Calu3 (cell line): ENCODE measurements at regions not wholly inside any gene's neighbourhood (a gene's known extent, or its start where the extent isn't known, plus 50 kb on each side); places are given as distances from the start of the nearest gene placed in this dataset.

ENCODE experiments used
- BruUV-seq: library from RNA; stranded (reverse); fragments of 400-500 nt; replicated peaks from 2 replicates; lab custom pipeline; 2021; lab: Mats Ljungman, UMichigan
- CTCF ChIA-PET: fragments of 300-600 bp; sonication (Branson Sonifier 250); formaldehyde crosslinking; loops from one replicate; lab custom pipeline; 2022; ENCODE audit warnings: antibody characterized with exemption; lab: Charles Lee
- DNase-seq: peaks from one replicate; pipeline ENCODE4 v3.0.0; 2022
- H3K27ac Mint-ChIP-seq: one replicate; pipeline ENCODE4 v1.8.0; 2022; ENCODE audit warnings: mixed read lengths; ENCODE audit not compliant: unreplicated experiment
- H3K27me3 Mint-ChIP-seq: one replicate; pipeline ENCODE4 v1.8.0; 2022; ENCODE audit warnings: mixed read lengths; ENCODE audit not compliant: unreplicated experiment
- H3K36me3 Mint-ChIP-seq: one replicate; pipeline ENCODE4 v1.8.0; 2022; ENCODE audit warnings: mild to moderate bottlenecking, moderate library complexity, mixed read lengths; ENCODE audit not compliant: insufficient read depth, unreplicated experiment
- H3K4me1 Mint-ChIP-seq: one replicate; pipeline ENCODE4 v1.8.0; 2022; ENCODE audit warnings: mild to moderate bottlenecking, low read depth, mixed read lengths; ENCODE audit not compliant: unreplicated experiment
- H3K4me3 Mint-ChIP-seq: one replicate; pipeline ENCODE4 v1.8.0; 2022; ENCODE audit warnings: mild to moderate bottlenecking, low read depth, moderate library complexity, mixed read lengths; ENCODE audit not compliant: unreplicated experiment
- H3K9me3 Mint-ChIP-seq: one replicate; pipeline ENCODE4 v1.8.0; 2022; ENCODE audit warnings: low read depth, mixed read lengths; ENCODE audit not compliant: unreplicated experiment
- intact Hi-C: fragments of 100-400 bp; cut with micrococcal nuclease; formaldehyde crosslinking; loops from one replicate; pipeline ENCODE4 v1.10.0; 2022; ENCODE audit not compliant: unreplicated experiment
- TF ChIP-seq, protein P1 (sequence below): fragments of 200-600 bp; IDR thresholded peaks from one replicate; pipeline ENCODE4 v1.8.0; 2022; ENCODE audit warnings: antibody characterized with exemption; ENCODE audit not compliant: unreplicated experiment

GRCh38 chr6:170464524-170464979 is 88.6 kb downstream of the PSMB1 start:
- no peaks in the 10 kb centered on the region for H3K36me3 Mint-ChIP-seq
- TF ChIP-seq, protein P1, sequence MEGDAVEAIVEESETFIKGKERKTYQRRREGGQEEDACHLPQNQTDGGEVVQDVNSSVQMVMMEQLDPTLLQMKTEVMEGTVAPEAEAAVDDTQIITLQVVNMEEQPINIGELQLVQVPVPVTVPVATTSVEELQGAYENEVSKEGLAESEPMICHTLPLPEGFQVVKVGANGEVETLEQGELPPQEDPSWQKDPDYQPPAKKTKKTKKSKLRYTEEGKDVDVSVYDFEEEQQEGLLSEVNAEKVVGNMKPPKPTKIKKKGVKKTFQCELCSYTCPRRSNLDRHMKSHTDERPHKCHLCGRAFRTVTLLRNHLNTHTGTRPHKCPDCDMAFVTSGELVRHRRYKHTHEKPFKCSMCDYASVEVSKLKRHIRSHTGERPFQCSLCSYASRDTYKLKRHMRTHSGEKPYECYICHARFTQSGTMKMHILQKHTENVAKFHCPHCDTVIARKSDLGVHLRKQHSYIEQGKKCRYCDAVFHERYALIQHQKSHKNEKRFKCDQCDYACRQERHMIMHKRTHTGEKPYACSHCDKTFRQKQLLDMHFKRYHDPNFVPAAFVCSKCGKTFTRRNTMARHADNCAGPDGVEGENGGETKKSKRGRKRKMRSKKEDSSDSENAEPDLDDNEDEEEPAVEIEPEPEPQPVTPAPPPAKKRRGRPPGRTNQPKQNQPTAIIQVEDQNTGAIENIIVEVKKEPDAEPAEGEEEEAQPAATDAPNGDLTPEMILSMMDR, result no peak
- no peak overlapping the region for H3K4me3 Mint-ChIP-seq
- DNase-seq, result no peak
- H3K27me3 Mint-ChIP-seq, result peaks cover 18% of the 10 kb centered on the region
- no peaks in the 10 kb centered on the region for H3K9me3 Mint-ChIP-seq
- no TSS peak for BruUV-seq
- CTCF ChIA-PET, result no interaction called here
- intact Hi-C loops, result no loop called here
- no peaks in the 10 kb centered on the region for H3K4me1 Mint-ChIP-seq
- H3K27ac Mint-ChIP-seq, result no peak overlapping the region

DNA sequence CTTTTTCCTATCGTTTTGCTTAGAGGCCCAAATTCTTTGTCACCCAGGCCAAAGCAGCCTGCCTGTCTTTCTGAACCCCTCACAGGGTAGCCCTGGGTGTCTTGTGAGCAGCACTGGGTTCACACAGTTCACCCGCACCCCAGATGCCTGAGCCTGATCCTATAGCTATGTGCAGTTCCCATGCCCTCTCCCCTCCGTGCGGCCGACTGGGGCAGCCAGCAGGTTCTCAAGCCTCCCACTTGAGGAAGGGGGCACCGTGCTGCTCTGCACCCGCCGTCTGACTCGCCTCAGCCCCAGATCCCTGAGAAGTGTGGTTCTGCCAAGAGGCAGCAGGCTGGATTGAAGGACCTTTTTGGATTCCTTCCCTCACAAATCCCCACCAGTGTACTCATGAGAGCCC is 89.0 kb downstream of the PSMB1 start:
- no TSS peak for BruUV-seq
- H3K27me3 Mint-ChIP-seq, result peaks cover 18% of the 10 kb centered on the region
- H3K36me3 Mint-ChIP-seq, result no peaks in the 10 kb centered on the region
- CTCF ChIA-PET, result no interaction called here
- H3K9me3 Mint-ChIP-seq, result no peaks in the 10 kb centered on the region
- no peak overlapping the region for H3K27ac Mint-ChIP-seq
- intact Hi-C loops, result no loop called here
- DNase-seq, result no peak
- H3K4me3 Mint-ChIP-seq, result no peak overlapping the region
- TF ChIP-seq, protein P1, result no peak
- no peaks in the 10 kb centered on the region for H3K4me1 Mint-ChIP-seq

DNA sequence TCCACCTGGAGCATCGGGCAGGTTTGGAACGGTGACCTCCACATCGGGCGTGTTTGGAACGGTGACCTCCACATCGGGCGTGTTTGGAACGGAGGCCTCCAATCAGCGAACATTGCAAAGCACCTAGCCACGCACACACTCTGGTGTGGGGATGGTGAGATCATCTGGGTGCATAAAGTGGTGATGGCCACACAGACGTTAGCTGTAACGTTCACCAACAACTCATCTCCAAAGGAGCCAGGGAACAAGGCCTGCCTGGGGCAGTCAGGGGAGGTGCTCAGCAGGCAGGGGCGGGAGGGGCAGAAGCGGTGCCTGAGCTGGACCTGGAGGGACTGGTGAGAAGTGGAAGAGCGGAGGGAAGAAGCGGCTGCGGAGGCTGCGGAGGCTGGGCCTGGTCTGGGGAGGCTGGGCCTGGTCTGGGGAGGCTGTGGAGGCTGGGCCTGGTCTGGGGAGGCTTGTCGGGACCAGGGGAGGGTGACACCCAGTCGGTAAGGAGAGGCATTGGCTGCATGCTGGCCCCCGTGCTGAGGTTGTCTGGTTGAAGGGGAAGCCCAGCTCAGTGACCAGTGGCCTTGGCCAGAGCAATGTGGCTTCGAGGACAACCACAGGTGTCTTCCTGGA is 89.9 kb downstream of the PSMB1 start:
- no peaks in the 10 kb centered on the region for H3K36me3 Mint-ChIP-seq
- no peak overlapping the region for H3K27ac Mint-ChIP-seq
- intact Hi-C loops, result no loop called here
- CTCF ChIA-PET, result no interaction called here
- H3K27me3 Mint-ChIP-seq, result peaks cover 18% of the 10 kb centered on the region
- TF ChIP-seq, protein P1, result no peak
- H3K9me3 Mint-ChIP-seq, result no peaks in the 10 kb centered on the region
- H3K4me3 Mint-ChIP-seq, result no peak overlapping the region
- no TSS peak for BruUV-seq
- DNase-seq, result no peak
- H3K4me1 Mint-ChIP-seq, result no peaks in the 10 kb centered on the region

GRCh38 chr6:170462366-170463020 is 90.6 kb downstream of the PSMB1 start:
- no peak for DNase-seq
- H3K27me3 Mint-ChIP-seq, result peaks cover 18% of the 10 kb centered on the region
- no peaks in the 10 kb centered on the region for H3K36me3 Mint-ChIP-seq
- H3K4me1 Mint-ChIP-seq, result no peaks in the 10 kb centered on the region
- H3K4me3 Mint-ChIP-seq, result no peak overlapping the region
- intact Hi-C loops, result no loop called here
- CTCF ChIA-PET, result interaction anchor here (0.5 kb wide), 1 partner anchor 197 kb away, joined by 4 read pairs; no protein-coding TSS in a partner anchor
- H3K9me3 Mint-ChIP-seq, result no peaks in the 10 kb centered on the region
- TF ChIP-seq, protein P1, result no peak
- BruUV-seq, result no TSS peak
- no peak overlapping the region for H3K27ac Mint-ChIP-seq
